HG03135 (cell line): ENCODE measurements at regions not wholly inside any gene's neighbourhood (a gene's known extent, or its start where the extent isn't known, plus 50 kb on each side); places are given as distances from the start of the nearest gene placed in this dataset.
"Not testable (repeated sequence)": the region's sequence is repeated elsewhere in the genome, so short reads cannot be mapped to it uniquely, and the experiment has no call there.

Experiments used
- ATAC-seq: cut with Tn5 transposase; IDR thresholded peaks from one replicate; pipeline ENCODE4 v1.9.1; 2021; ENCODE audit warnings: mild to moderate bottlenecking, moderate library complexity; ENCODE audit not compliant: unreplicated experiment

GRCh38 chr5:7269591-7270274 lies 126.2 kb upstream of the ADCY2 start:
- ATAC-seq, result no peak

DNA sequence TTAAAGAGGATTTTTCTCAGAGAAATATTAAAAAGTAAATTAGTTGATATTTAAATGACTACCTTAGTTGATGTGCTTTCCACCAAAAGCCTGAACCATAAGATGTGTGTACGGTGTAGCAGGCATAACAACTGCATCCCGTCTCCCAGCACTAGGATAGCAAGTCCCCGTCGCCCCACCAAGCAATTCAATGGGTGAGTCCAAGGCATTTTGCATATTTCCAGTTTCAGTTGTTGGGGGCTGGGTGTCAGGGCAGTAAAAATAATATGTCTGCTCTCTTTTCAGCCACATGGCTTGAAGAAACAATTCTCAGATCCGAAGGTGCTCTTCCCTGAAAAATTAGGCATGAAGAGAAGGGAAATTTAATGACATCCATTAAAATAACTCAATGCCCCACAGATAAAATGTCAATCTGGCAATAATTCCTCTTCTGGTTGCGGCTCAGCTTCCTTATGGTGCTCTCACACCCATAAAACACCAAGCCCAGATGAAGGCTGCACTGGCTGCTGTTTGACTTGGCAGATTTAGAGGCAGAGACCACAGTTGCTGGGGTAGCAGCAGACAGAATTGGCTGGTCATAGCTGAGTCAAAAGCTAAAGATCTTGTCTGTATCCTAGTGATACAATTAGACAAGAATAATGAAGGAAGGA lies 124.4 kb upstream of the ADCY2 start:
- ATAC-seq, result no peak

GRCh38 chr5:7272408-7272965 lies 123.5 kb upstream of the ADCY2 start:
- ATAC-seq, result no peak

DNA sequence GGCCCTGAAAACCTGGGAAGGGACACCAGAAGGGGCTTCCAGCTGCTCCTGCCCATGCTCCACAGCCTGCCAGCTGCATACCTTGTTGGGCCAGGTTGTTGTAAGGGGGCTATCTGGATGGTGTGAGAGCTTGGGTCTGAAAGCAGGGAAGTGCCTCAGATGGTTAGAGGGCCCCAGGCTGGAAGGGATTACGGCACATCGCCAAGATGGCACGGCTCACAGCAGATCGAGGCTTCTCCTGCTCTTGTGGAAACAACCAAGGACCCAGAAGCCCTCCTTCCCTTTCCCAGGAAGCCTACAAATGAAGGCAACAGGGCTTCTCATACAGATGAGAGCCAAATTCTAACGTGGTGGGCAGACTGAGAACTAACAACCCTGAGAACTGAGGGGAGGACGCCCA lies 121.7 kb upstream of the ADCY2 start:
- no peak for ATAC-seq

DNA sequence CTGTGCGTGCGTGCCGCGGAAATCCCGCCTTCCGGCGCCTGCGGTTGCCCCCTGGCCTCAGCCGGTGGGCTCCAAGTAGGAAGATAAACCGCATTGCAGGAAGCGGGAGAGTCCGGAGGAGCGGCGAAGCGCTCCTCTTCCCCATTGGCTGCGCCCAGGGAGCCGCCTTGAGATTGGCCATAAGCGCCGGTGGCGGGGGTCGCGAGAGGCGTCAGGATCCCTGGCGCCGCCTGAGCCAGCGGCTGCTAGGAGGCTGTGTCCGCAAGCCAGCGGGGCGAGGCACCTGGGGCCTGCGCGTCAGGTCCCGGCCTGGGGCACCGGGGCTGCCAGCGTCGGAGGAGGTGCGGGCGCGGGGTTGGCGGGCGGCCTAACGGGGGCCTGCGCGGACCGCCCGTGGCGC lies 106.3 kb upstream of the ADCY2 start:
- not testable (repeated sequence) for ATAC-seq

- not testable (repeated sequence) for ATAC-seq
These were observed 98.1 kb upstream of the ADCY2 start for GRCh38 chr5:7297821-7298220.

DNA sequence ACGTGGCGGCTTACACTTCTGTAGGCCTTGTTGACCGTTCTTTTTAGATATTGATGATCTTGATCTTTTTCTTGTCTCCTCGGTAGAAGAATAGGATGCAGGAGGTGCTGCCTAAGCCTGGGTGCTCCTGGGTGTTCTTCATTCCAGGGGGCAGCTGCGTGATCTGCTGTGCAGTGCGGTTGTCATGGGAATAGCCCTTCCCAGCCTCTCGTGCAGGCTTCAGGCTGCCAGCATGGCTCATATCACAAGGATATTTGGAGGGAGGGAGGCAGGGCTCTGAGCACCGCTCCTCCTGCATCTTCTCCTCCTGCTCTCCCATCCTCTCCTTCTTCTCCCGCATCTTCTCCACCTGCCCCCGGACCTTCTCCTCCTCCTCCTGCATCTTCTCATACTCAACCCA lies 96.2 kb upstream of the ADCY2 start:
- not testable (repeated sequence) for ATAC-seq

- ATAC-seq, result not testable (repeated sequence)
These were observed 90.8 kb upstream of the ADCY2 start for GRCh38 chr5:7305000-7305674.

- ATAC-seq, result not testable (repeated sequence)
These were observed 89.4 kb upstream of the ADCY2 start for GRCh38 chr5:7306556-7306955.

- ATAC-seq, result not testable (repeated sequence)
These were observed 88.2 kb upstream of the ADCY2 start for GRCh38 chr5:7307709-7308108.

DNA sequence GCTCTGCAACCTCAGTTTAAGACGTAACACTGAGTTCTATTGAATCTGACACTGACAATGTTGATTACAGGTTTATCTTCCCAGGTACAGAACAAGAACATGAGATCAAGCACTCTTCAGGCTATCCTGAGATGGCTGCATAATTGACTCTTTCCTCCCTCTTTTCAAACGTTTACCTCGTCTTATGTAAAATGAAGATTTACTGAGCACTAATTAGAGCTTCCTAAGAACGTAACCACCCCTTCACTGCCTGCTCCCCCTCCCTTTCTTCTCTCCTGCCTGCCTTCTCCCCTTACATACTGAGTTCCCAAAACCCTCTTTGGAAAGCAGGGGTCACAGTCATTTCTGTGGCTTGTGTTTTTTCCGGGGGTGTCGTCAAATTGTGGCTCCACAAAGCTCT lies 86.2 kb upstream of the ADCY2 start:
- not testable (repeated sequence) for ATAC-seq

DNA sequence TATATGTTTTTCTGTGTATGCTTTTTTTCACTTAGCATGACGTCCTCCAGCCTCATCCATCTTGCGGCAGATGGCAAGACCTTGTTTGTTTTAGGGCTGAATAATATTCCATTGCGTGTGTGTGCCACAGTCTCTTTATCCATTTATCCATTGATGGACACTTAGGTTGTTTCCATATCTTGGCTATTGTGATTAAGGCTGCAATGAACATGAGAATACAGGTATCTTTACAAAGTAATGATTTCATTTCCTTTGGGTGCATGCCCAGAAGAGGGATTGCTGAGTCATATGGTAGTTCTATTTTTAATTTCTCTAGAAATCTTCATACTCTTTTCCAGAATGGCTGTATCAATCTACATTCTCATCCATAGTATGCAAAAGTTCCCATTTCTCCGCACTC lies 85.3 kb upstream of the ADCY2 start:
- ATAC-seq, result not testable (repeated sequence)

DNA sequence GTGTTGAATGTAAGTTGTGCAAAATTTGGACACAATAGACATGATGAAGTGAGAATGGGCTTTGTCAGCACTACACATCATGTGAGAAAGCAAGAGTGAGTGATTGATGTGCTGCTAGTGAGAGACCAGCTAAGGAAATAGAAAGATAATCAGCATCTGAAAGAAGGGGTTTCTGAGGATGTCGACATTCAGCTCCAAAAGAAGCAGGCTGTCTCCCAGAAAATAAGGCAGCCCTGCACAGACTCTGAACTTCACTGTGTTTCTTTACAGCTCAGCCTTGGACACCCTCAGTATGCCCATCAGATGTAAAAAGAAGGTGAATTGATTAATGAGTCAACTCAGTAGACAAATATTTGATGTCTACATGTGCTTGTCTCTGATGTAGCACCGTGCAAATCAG lies 80.8 kb upstream of the ADCY2 start:
- no peak for ATAC-seq

- ATAC-seq, result no peak
These were observed 78.2 kb upstream of the ADCY2 start for GRCh38 chr5:7317751-7318150.

- no peak for ATAC-seq
These were observed 75.1 kb upstream of the ADCY2 start for GRCh38 chr5:7320701-7321301.

DNA sequence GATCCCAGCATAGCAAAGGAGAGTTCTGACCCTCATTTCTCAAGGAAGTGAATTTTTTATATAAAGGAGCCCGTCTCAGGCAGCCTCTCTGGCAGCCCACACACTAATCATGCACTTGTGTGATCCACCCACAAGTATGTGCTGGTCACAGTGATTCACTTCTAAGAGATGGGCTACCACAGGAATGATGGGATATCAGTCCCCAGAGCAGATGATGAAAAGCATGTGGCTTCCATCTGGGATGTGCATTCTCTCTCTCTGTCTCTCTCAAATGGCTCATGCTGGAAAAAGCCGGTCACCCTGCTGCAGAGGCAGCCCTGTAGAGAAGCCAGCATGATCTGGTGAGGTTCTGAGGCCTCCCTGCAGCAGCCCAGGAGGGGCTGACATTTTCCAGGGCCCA lies 74.2 kb upstream of the ADCY2 start:
- ATAC-seq, result no peak

DNA sequence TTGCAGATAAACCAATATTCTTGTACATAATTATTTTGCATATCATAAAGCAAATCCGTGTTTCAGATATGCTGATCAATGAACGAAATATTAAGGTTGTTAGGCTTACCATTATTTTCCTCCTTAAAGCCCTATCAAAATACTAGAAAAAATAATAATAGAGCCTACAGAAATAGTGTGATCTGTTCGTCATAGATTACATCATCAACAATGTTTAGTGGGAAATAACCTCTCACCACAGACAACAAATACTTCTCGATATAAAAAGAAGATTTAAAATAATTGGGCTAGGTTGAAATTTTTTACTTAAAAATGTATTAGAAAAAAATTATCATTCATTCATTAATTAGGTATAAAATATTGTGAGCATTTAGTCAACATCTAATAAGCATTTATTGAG lies 71.0 kb upstream of the ADCY2 start:
- ATAC-seq, result no peak

DNA sequence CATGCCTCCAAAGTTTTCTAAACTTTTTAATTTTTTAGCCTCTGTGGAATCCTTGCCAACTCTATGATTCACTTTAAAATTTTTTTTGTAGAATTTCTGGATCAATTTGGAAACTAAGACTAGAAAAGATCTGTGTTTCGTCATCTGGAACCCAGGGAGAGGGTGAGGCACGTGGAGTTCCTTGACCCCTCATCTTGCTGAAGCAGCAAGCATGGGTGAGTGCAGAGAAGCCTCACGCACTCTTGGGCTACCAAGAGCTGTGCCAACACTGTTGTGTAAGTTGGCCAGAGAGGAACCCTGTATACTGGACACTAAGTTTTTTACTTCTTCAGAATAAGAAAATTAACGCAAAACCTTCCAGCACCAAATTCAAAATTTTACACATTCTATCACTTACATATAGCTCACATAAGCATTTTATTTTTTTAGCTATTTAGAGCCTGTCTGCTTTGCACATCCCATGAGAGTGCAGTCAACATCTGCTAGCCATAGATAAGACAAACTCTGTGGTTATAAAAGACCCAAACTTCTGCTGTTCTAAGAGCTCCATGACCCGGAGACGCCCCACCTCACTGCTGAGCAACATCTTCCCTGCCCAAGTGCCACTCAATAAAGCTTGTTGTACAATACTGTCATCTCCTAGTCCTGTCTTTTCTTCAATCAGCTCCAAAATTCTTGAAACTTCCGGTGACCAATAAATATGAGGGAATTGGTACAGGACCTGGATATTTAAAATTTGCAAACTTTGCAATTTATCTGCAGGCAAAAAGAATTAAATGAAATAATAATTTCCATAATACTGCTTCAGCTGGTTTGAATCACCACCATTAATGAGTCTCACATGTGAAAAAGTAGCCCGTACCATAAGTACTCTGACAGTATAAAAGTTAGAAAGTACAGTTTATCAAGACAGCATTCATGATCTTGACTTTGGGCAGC lies 69.7 kb upstream of the ADCY2 start:
- ATAC-seq, result no peak

DNA sequence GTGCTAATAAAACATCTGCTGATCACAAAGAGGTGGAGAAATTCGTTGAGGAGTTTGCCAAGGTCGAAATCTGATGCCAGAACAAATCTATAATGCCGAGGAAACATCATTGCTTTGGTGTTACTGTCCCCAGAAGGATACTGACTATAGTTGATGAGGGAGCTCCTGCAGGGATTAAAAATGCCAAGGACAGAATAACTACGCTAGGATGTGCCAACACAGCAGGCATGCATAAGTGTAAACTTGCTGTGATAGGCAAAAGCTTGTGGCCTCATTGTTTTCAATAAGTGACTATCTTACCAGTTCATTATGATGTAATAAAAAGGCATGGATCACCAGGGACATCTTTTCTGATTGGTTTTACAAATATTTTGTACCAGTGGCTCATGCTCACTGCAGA lies 66.8 kb upstream of the ADCY2 start:
- no peak for ATAC-seq

GRCh38 chr5:7329712-7330111 lies 66.2 kb upstream of the ADCY2 start:
- ATAC-seq, result no peak
